Germinal center (tissue), 1 donor: ENCODE measurements at regions not wholly inside any gene's neighbourhood (a gene's known extent, or its start where the extent isn't known, plus 50 kb on each side); places are given as distances from the start of the nearest gene placed in this dataset.
"Not testable (repeated sequence)": the region's sequence is repeated elsewhere in the genome, so short reads cannot be mapped to it uniquely, and the experiment has no call there.

Experiments used
- DNase-seq: peaks from one replicate; pipeline ENCODE4 v3.0.0; 2012; ENCODE audit warnings: mixed read lengths, low spot score

DNA sequence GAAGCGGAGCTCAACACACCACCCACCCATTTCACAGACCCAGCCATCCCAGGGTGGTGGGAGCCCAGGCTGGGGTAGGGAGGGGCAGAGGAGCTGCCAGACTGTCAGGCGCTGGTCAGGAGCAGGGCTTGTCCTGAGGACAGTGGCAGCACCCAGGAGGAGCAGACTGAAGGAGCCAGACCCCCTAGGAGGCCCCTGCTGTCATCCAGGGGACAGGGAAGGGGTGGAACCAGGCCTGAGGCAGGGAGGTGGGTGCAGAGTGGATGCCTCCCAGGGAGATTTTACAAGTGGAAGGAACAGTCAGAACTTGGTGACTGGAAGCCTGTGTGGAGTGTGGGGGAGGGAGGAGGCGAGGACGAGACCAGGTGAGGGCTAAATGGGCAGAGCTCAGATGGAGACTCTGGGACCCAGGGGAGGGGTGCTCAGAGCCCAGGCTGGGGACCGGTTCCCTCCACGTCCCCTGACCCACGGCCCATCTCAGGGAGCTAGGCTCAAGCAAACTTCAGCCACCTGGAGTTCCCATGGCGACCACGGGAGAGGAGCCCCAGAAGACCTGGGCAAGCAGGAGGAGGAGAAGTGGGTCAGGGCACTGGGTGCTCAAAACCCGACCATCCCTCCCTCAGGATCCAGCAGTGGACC lies 215.4 kb downstream of the TBC1D2B start:
- not testable (repeated sequence) for DNase-seq

DNA sequence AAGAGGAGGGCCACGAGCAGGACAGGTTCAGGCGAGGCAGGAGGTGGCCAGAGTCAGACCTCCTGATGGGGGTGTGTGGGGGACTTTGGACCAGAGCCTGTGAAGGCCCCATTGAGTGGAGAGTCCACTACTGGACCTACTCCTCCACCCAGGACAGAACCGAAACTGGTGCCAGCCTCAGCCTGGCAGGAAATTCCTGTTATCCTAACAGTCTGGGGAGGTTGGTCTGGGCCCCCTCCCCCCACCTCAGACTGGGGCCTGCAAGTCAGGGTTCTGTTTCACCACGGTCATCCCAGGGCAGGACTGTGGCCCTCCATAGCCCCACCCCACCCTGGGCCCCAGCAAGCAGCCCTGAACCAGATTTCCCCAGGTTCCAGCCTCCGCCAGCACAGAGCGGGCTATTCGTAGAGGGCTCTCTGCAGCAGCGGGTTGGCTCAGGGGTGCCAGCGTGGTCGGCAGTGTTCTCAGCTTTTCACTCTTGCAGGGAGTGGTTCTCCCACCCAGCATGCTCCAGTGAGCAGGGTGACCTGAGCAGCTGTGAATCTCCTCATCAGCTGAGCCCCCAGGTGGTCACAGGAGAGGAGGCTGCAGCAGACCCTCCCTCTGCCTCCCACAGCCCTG lies 217.3 kb downstream of the TBC1D2B start:
- DNase-seq: no peak

GRCh38 chr15:77859491-77860060 lies 217.9 kb downstream of the TBC1D2B start:
- DNase-seq: no peak

DNA sequence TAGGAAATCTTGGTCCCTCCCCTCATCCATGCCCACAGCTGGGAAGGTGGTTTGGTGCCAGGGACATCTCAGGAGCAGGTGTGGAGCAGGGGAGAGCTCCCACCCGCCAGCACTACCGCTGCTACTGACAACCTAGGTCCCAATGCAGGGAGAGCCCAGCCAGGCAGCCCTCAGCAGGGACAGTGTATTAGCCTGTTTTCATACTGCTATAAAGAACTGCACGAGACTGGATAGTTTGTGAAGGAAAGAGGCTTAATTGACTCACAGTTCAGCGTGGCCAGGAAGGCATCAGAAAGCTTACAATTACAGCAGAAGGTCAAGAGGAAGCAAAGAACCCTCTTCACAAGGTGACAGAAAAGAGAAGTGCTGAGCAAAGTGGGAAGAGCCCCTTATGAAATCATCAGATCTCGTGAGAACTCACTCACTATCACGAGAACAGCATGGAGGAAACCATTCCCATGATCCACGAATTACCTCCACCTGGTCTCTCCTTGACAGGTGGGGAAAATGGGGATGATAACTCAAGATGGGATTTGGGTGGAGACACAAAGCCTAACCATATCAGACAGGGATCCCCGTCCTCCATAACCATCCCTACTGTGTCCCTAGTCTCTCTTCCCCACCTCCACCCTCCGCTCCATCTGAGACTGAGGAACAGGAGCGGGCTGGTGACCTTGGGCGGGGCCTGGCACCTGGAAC lies 218.6 kb downstream of the TBC1D2B start:
- DNase-seq: no peak

GRCh38 chr15:77857419-77857818 lies 220.1 kb downstream of the TBC1D2B start:
- no peak for DNase-seq

DNA sequence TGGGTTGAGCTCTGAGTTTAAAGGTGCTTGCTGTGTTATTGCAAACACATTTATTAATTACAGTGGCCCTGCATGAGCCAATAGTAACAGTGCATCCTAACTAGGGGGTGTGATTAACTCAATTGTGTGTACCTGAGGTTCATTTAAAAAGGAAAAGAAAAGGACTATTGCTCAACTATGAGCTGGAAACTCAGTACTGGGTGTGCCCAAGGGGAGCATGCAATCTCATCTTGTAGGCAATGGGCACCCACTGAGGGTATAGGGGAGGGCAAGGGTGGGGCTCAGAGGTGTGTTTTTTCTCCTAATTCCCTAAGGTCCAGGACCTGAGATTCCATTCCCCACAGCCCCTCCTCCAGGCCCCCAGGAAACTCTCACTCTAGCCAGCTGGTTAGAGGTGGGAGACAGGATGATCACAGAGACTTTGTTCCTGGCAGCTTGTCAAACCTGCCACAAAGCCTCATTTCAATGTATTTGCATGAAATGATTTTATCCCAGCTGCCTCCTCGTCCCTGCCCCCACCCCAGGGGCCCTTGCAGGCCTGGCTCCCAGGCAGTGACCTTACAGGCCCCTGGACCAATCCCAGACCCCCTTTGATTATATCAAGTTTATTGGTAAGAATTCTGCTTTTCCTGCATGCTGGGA lies 220.7 kb downstream of the TBC1D2B start:
- no peak for DNase-seq

DNA sequence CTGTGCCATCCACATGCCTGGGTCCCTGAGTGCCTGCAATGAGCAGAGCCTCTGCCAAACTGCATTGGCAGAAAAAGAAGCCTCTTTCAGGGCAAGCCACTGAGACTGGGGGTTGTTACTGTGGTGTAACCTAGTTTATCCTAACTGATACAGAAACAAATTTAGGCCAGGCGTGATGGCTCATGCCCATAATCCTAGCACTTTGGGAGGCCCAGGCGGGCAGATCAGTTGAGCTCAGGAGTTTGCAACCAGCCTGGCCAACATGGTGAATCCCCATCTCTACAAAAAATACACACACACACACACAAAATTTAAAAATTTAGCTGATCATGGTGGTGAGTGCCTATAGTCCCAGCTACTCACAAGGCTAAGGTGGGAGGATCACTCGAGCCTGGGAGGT lies 221.6 kb downstream of the TBC1D2B start:
- DNase-seq: no peak

GRCh38 chr15:77854980-77855379 lies 222.3 kb upstream of the LINGO1 start:
- DNase-seq: no peak

DNA sequence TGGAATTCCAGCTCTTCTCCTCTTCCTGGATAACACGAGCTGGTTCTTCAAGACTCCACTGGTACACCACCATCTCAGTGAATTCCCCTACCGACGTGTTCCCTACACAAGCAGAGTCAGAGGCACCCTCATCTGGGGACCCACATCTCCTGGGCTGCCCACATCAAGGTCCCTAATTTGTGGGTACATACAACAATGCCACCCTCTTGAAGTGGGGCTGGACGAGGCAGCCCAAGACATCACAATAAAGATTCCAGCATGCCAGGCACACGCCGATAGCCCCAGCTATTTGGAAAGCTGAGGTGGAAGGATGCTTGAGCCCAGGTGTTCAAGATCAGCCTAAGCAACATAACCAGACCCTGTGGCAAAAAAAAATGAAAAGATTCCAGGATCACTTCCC lies 221.2 kb upstream of the LINGO1 start:
- DNase-seq: no peak

DNA sequence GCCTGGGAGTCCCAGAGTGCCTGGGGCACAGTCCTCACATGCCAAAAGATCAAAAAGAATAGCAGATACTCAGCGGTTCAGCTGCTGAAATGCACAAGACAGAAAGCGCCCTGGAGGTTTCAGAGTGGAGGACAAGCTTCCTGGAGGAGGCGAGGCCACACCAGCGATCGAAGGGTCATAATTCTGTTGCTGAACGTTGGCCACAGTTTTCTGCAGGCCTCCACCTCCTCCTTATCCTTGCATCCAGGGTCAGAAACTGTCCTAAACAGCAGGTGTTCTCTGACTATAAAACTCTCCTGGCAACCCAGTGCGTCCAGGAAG lies 220.3 kb upstream of the LINGO1 start:
- DNase-seq: no peak

GRCh38 chr15:77852241-77853007 lies 219.7 kb upstream of the LINGO1 start:
- DNase-seq: no peak

DNA sequence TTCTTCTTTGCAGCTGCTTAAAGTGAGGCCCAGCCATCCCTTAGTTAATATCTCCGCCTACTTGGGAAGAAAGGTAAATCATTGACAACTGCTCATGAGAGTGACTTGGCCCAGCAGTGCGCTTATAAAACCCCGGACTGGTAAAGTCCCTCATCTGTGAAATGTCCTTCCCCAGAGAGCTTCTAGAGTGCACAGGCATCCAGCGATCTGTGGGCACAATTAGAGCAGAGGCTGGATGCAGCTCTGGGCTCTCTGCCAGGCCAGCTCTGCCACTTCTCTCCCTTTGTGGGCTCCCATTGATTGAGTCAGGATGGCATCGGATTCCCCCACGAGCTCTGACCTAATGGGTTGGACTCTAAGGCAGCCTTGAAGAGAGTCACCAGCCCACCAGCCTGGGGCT lies 219.0 kb upstream of the LINGO1 start:
- no peak for DNase-seq

DNA sequence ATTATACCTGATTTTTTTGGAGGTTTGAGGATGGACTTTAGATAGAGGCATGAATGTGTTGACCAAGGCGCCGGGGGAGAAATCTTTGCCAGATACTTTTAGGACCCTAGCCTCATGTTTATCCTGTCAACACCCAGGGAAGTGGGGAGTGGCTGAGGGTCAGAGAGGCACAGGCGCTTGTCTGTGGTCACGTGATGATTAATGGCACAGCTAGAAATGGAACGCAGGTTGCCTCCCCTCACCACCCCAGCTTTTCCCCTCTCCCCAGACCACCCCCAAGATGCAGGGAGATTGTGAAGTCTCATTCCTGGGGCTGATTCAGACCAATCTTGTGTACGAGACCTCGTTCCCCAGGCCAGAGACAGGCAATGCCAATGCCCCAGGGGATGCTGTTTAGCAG lies 218.4 kb upstream of the LINGO1 start:
- DNase-seq: no peak

- no peak for DNase-seq
Measured at GRCh38 chr15:77846986-77847385, 214.3 kb upstream of the LINGO1 start.

GRCh38 chr15:77846360-77846759 lies 213.6 kb upstream of the LINGO1 start:
- DNase-seq: no peak

DNA sequence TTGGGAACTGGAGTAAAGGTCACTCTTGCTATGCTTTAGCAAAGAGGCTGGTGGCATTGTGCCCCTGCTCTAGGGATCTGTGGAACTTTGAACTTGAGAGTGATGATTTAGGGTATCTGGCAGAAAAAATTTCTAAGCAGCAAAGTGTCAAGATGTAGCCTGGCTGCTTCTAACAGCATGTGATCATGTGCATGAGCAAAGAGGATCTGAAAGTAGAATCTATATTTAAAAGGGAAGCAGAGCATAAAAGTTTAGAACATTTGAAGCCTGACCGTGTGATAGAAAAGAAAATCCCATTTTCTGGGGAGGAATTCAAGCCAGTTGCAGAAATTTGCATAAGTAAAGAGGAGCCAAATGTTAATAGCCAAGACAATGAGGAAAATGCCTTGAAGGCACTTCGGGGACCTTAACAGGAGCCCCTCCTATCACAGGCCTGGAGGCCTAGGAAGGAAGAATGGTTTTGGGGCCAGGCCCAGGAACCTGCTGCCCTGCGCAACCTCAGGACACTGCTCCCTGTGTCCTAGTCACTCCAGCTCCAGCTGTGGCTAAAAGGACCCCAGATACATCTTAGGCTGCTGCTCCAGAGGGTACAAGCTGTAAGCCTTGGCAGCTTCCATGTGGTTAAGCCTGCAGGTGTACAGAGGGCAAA lies 212.2 kb upstream of the LINGO1 start:
- DNase-seq: no peak

- no peak for DNase-seq
Measured at GRCh38 chr15:77843546-77843945, 210.8 kb upstream of the LINGO1 start.

DNA sequence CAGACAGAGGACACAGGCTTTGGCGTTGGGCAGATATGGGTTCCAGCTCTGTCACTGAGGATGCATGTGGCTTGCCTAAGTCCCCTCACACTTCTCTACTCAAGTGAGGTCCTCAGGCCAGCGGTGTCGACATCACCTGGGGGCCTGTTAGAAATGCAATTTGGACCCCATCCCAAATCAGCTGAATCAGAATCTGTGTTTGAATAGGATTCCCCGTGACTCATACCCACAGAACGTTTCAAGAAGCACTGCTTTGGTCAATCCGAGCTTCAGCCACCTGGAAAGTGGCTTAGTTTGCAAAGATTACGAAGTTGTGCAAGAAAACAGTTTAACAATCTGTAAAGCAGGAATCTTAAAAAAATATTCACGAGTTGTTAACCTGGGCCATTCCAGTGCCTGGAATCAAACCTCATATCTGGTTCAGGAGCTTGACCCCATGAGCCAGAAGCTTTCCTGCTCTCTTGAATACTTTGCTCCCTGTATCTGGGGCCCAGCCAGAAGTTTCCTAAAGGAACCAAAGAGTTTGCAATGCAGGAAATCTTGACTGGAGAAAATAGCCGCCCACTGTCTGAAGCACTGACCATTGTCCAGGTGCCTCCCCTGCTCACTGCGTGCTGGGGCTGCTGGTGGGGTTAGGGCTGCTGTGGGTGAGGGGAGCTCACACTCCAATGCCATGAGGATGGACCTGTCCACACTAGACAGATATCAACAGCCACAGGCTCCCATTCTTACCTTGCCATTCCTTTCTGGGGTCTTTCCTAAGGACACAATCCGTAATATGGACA lies 208.5 kb upstream of the LINGO1 start:
- no peak for DNase-seq

DNA sequence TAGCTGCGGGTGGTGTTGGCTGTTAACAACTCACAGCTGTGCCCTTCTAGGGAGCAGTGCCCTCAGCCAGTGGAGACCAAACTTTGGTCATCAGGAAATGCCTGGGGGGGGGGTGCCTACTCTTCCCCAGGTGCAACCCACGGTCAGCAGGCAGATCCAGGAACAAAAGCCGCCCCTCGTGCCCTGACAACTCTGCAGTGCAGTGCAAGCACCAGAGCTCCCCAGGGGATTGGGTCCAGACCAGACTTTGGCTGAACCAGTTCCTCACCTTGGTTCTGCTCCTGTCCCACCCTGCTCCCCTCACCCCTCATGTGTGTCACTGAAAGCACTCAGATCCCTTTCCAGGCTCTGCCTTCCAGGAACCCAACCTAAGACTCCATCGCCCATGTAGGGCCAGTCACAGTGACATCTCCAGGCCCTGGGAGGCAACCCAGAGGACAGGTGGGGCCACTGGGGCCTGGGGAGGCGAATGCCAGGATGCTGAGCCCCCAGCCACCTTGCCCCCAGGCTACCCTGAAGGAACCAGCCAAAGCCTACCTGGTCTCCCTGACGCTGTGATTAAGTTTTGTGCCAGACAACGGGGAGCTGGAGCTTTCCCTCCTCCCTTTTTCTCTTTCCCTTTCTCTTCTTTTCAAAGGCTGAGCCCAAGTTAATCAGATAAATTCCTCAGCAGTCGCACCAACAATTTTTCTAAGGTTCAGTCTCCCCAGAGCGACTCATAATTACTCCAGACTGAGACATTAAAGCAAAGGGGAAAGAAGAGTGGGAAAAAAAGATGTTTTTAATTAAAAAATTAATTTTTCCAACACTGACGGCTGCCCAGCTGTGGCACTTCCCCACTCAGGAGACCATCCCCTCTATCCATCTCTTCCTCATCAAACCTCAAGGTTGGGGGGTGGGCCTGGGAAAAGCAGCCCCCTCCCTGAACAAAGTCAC lies 207.5 kb upstream of the LINGO1 start:
- no peak for DNase-seq

DNA sequence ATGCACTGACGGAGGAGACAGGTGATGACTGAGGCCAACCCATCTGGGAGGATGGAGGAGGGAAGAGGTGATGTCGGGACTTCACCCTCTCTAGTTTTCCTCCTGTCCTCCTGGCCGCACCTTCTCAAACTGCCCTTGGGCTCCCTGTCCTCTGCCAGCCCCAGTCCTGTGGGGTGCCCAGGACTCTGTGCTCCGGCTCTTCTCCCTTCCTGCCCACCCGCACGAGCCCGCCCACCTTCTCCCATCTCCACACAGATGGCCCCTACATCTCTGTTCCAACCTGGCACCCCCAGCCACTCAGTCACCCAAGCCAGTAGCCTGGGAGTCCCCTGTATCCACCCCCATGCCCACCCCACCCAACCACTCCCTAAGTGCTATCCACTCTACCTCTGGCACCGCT lies 206.7 kb upstream of the LINGO1 start:
- DNase-seq: no peak
